ENCODE measurements at regions not wholly inside any gene's neighbourhood (a gene's known extent, or its start where the extent isn't known, plus 50 kb on each side); places are given as distances from the start of the nearest gene placed in this dataset.

GRCh38 chr2:13917958-13918357 lies 714.6 kb upstream of the LRATD1 start:
- no peaks in the 10 kb centered on the region for H3K4me1 ChIP-seq
- no peaks in the 10 kb centered on the region for H3K36me3 ChIP-seq
- intact Hi-C loops (cut with DNase I): no loop called here
- DNase-seq (no peak), ATAC-seq (no peak)
- TF ChIP-seq POLR2A (IDR thresholded peaks at IDR 0.05): no peak
- TF ChIP-seq, protein P1, sequence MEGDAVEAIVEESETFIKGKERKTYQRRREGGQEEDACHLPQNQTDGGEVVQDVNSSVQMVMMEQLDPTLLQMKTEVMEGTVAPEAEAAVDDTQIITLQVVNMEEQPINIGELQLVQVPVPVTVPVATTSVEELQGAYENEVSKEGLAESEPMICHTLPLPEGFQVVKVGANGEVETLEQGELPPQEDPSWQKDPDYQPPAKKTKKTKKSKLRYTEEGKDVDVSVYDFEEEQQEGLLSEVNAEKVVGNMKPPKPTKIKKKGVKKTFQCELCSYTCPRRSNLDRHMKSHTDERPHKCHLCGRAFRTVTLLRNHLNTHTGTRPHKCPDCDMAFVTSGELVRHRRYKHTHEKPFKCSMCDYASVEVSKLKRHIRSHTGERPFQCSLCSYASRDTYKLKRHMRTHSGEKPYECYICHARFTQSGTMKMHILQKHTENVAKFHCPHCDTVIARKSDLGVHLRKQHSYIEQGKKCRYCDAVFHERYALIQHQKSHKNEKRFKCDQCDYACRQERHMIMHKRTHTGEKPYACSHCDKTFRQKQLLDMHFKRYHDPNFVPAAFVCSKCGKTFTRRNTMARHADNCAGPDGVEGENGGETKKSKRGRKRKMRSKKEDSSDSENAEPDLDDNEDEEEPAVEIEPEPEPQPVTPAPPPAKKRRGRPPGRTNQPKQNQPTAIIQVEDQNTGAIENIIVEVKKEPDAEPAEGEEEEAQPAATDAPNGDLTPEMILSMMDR (IDR thresholded peaks at IDR 0.05): no peak
- H3K27ac ChIP-seq: no peak overlapping the region
- no peaks in the 10 kb centered on the region for H3K27me3 ChIP-seq
- peaks cover 0 to 15% (median 4%) of the 10 kb centered on the region in 12 donors for H3K9me3 ChIP-seq
- H3K4me3 ChIP-seq: no peak overlapping the region
- 54 to 62% (median 60%) methylated on average over 1 of the region's 1 CpG for WGBS, 4 donors

DNA sequence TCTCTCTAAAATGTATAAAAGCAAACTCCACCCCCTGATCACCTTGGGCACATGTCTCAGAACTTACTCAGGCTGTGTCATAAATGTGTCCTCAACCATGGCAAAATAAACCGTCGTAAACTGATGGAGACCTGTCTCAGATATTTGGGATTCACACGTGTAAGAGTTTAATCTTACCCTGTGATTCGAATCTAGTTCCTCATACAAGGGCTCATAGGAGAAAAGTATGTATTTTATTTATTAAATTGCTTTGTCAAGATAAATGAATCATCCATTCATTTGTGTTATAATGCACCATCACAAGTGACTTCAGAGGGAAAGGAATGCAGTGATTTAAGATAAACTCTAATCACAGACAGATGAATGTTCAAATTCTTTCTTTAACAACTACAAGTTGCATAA lies 712.5 kb upstream of the LRATD1 start:
- H3K36me3 ChIP-seq: no peaks in the 10 kb centered on the region
- H3K4me1 ChIP-seq: no peaks in the 10 kb centered on the region
- peaks cover 0 to 16% (median 4%) of the 10 kb centered on the region in 12 donors for H3K9me3 ChIP-seq
- ATAC-seq (no peak), DNase-seq (no peak)
- TF ChIP-seq, protein P1 (IDR thresholded peaks at IDR 0.05): no peak
- TF ChIP-seq POLR2A (IDR thresholded peaks at IDR 0.05): no peak
- intact Hi-C loops (cut with DNase I): no loop called here
- 69 to 86% (median 81%) methylated on average over 4 of the region's 4 CpGs for WGBS, 4 donors
- no peak overlapping the region for H3K4me3 ChIP-seq
- H3K27ac ChIP-seq: no peak overlapping the region
- no peaks in the 10 kb centered on the region for H3K27me3 ChIP-seq

GRCh38 chr2:13921245-13921644 lies 711.3 kb upstream of the LRATD1 start:
- intact Hi-C loops (cut with DNase I): no loop called here
- Histone ChIP-seq H3K4me1 (no peaks in the 10 kb centered on the region), H3K36me3 (no peaks in the 10 kb centered on the region), H3K27me3 (no peaks in the 10 kb centered on the region), H3K27ac (no peak overlapping the region), H3K9me3 (peaks cover 0 to 16% (median 4%) of the 10 kb centered on the region in 12 donors), H3K4me3 (no peak overlapping the region)
- DNase-seq (no peak), ATAC-seq (no peak)
- 45 to 64% (median 51%) methylated on average over 2 of the region's 2 CpGs for WGBS, 4 donors
- TF ChIP-seq, protein P1 (IDR thresholded peaks at IDR 0.05): no peak
- TF ChIP-seq POLR2A (IDR thresholded peaks at IDR 0.05): no peak

DNA sequence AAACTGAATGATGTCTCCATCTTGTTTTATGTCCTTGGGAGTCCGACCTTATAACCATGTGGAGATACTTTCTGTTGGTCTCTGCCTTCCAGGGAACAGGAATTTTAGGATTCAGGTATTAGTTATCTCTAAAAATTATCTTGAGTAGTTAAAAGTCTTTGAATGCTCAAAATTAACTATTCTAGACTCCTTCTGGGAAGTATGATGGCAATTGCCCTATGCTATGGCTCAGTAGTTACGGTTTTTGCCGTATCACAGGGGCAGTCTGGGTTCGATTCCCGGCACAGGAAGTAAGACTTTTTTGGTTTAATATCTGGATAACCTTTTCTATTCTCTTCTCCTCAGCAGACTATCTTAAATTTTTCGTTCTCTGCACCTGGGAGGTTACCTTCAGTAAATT lies 708.7 kb upstream of the LRATD1 start:
- Histone ChIP-seq H3K27ac (no peak overlapping the region), H3K4me3 (no peak overlapping the region), H3K9me3 (peaks cover 0 to 16% (median 4%) of the 10 kb centered on the region in 12 donors), H3K36me3 (no peaks in the 10 kb centered on the region), H3K27me3 (no peaks in the 10 kb centered on the region), H3K4me1 (no peaks in the 10 kb centered on the region)
- intact Hi-C loops (cut with DNase I): no loop called here
- ATAC-seq (no peak), DNase-seq (no peak)
- WGBS, 4 donors: 73 to 78% (median 74%) methylated on average over 6 of the region's 6 CpGs
- TF ChIP-seq, protein P1 (IDR thresholded peaks at IDR 0.05): no peak
- TF ChIP-seq POLR2A (IDR thresholded peaks at IDR 0.05): no peak

All from heart left ventricle (tissue), 16 donors.